DOHH2 (cell line): ENCODE measurements at regions not wholly inside any gene's neighbourhood (a gene's known extent, or its start where the extent isn't known, plus 50 kb on each side); places are given as distances from the start of the nearest gene placed in this dataset.

ENCODE experiments used
- EZH2phosphoT487 ChIP-seq: fragments of 200-600 bp; sonication (generic); IDR thresholded peaks from 2 replicates; pipeline ENCODE4 v1.6.1; 2017; ENCODE audit warnings: borderline replicate concordance, mild to moderate bottlenecking, antibody characterized with exemption, low read length, moderate library complexity, mixed read lengths
- TF ChIP-seq, protein P1 (sequence below): fragments of 200-600 bp; sonication (generic); IDR thresholded peaks from one replicate; pipeline ENCODE4 v1.5.1; 2014; ENCODE audit warnings: antibody characterized with exemption, mild to moderate bottlenecking, low read depth, low read length; ENCODE audit not compliant: poor library complexity, severe bottlenecking

DNA sequence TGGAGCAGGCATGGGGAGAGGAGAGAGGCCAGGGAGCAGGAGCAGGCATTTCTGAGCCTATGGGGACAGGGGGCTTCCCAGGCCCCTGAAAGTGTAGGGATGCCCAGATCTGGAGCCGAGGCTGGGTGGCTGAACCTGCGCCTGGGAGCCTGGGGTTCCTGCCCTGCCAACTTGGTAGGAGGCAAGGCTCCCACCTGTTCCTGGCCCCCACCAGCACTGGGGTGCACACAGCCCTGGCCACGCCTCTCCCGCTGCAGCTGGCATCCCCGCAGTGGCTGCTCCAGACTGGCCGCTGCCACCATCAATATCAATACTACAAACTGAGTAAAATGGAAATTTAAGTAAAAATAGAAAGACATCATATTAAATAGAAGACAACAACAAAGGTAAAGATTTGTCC, 684.9 kb upstream of the MAP3K7 start:
- no peak for TF ChIP-seq EZH2phosphoT487
- TF ChIP-seq, protein P1, sequence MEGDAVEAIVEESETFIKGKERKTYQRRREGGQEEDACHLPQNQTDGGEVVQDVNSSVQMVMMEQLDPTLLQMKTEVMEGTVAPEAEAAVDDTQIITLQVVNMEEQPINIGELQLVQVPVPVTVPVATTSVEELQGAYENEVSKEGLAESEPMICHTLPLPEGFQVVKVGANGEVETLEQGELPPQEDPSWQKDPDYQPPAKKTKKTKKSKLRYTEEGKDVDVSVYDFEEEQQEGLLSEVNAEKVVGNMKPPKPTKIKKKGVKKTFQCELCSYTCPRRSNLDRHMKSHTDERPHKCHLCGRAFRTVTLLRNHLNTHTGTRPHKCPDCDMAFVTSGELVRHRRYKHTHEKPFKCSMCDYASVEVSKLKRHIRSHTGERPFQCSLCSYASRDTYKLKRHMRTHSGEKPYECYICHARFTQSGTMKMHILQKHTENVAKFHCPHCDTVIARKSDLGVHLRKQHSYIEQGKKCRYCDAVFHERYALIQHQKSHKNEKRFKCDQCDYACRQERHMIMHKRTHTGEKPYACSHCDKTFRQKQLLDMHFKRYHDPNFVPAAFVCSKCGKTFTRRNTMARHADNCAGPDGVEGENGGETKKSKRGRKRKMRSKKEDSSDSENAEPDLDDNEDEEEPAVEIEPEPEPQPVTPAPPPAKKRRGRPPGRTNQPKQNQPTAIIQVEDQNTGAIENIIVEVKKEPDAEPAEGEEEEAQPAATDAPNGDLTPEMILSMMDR, result no peak
